NCI-H146 (cell line): ENCODE measurements at regions not wholly inside any gene's neighbourhood (a gene's known extent, or its start where the extent isn't known, plus 50 kb on each side); places are given as distances from the start of the nearest gene placed in this dataset.

Experiments used
- DNase-seq: peaks from one replicate; lab custom pipeline; 2025; lab: John Stamatoyannopoulos, UW

- DNase-seq: no peak
Measured at GRCh38 chr11:76276781-76277155, 70.5 kb upstream of the WNT11 start.

GRCh38 chr11:76276046-76276780, 69.9 kb upstream of the WNT11 start:
- DNase-seq: no peak

GRCh38 chr11:76275446-76275845, 69.1 kb upstream of the WNT11 start:
- no peak for DNase-seq

- DNase-seq: no peak
Measured at GRCh38 chr11:76271068-76271467, 64.8 kb upstream of the WNT11 start.

- peak; percentile 36 for DNase-seq
Measured at GRCh38 chr11:76270389-76270788, 64.1 kb upstream of the WNT11 start.

- DNase-seq: no peak
Measured at GRCh38 chr11:76269661-76270261, 63.5 kb upstream of the WNT11 start.

- DNase-seq: no peak
Measured at GRCh38 chr11:76269247-76269646, 62.9 kb upstream of the WNT11 start.

GRCh38 chr11:76268498-76268897, 62.2 kb upstream of the WNT11 start:
- DNase-seq: no peak

GRCh38 chr11:76267556-76267955, 61.3 kb upstream of the WNT11 start:
- no peak for DNase-seq

- DNase-seq: no peak
Measured at GRCh38 chr11:76266286-76267100, 60.2 kb upstream of the WNT11 start.

- no peak for DNase-seq
Measured at GRCh38 chr11:76265771-76266241, 59.5 kb upstream of the WNT11 start.

- no peak for DNase-seq
Measured at GRCh38 chr11:76263657-76264056, 57.4 kb upstream of the WNT11 start.

GRCh38 chr11:76263166-76263565, 56.9 kb upstream of the WNT11 start:
- no peak for DNase-seq

GRCh38 chr11:76260296-76260925, 54.1 kb upstream of the WNT11 start:
- no peak for DNase-seq

GRCh38 chr11:76259299-76259908, 53.1 kb upstream of the WNT11 start:
- no peak for DNase-seq

GRCh38 chr11:76257074-76257719, 50.9 kb upstream of the WNT11 start:
- no peak for DNase-seq

GRCh38 chr11:76256448-76256847, 50.1 kb upstream of the WNT11 start:
- no peak for DNase-seq
